RPMI8226 (cell line): ENCODE measurements at regions not wholly inside any gene's neighbourhood (a gene's known extent, or its start where the extent isn't known, plus 50 kb on each side); places are given as distances from the start of the nearest gene placed in this dataset.

ENCODE experiments used
- DNase-seq: peaks from one replicate; pipeline ENCODE4 v3.0.0-alpha.2; 2015

- DNase-seq = no peak
These were observed 398.1 kb downstream of the MATN1 start for GRCh38 chr1:30325085-30325935.

- no peak for DNase-seq
These were observed 398.9 kb downstream of the MATN1 start for GRCh38 chr1:30324251-30325084.

- DNase-seq = no peak
These were observed 399.5 kb downstream of the MATN1 start for GRCh38 chr1:30323841-30324240.

- DNase-seq = no peak
These were observed 400.0 kb downstream of the MATN1 start for GRCh38 chr1:30323352-30323751.

- DNase-seq = no peak
These were observed 400.5 kb downstream of the MATN1 start for GRCh38 chr1:30322859-30323257.

- no peak for DNase-seq
These were observed 401.2 kb downstream of the MATN1 start for GRCh38 chr1:30321996-30322858.

GRCh38 chr1:30321246-30321910 lies 402.0 kb downstream of the MATN1 start:
- DNase-seq = no peak

- DNase-seq = no peak
These were observed 402.8 kb downstream of the MATN1 start for GRCh38 chr1:30320581-30320890.

GRCh38 chr1:30319765-30320580 lies 403.4 kb downstream of the MATN1 start:
- no peak for DNase-seq

GRCh38 chr1:30318864-30319718 lies 404.3 kb downstream of the MATN1 start:
- DNase-seq = no peak

GRCh38 chr1:30318413-30318812 lies 405.0 kb downstream of the MATN1 start:
- DNase-seq = no peak

GRCh38 chr1:30317921-30318320 lies 405.5 kb downstream of the MATN1 start:
- DNase-seq = no peak

- DNase-seq = no peak
These were observed 407.3 kb downstream of the MATN1 start for GRCh38 chr1:30316056-30316455.

GRCh38 chr1:30315185-30315960 lies 408.0 kb downstream of the MATN1 start:
- no peak for DNase-seq

GRCh38 chr1:30314591-30314990 lies 408.8 kb downstream of the MATN1 start:
- DNase-seq = no peak

- DNase-seq = no peak
These were observed 409.8 kb downstream of the MATN1 start for GRCh38 chr1:30313584-30313983.

GRCh38 chr1:30313176-30313575 lies 410.2 kb downstream of the MATN1 start:
- no peak for DNase-seq

- no peak for DNase-seq
These were observed 411.2 kb downstream of the MATN1 start for GRCh38 chr1:30312226-30312625.

GRCh38 chr1:30311749-30312148 lies 411.6 kb downstream of the MATN1 start:
- no peak for DNase-seq
